ENCODE measurements at regions not wholly inside any gene's neighbourhood (a gene's known extent, or its start where the extent isn't known, plus 50 kb on each side); places are given as distances from the start of the nearest gene placed in this dataset.
"Not testable (repeated sequence)": the region's sequence is repeated elsewhere in the genome, so short reads cannot be mapped to it uniquely, and the experiment has no call there.

DNA sequence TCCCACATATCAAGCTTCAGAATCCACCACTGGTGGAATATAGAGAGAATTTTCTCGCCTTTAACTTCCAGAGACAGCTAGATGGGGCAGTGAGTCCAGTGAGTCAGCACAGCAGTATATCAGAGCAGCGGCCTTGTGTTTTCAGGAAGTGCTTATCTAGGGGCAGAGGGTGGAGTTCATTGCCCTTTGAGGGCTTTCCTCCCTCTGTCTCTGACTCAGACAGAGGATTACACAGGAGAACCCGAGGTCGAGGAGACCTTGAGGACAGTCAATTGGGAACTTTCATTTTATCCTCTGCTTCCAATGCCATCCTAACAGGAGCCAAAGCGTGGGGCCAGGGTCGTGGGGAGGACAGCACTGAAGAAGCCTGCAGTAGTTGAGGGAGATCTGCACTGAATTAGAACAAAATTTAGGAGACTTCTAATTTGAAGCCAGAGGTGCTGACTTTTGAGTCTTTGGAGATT lies 109.6 kb upstream of the UMPS start:
- H3K4me3 ChIP-seq (ENCODE audit: low read depth, low read length): no peak overlapping the region

DNA sequence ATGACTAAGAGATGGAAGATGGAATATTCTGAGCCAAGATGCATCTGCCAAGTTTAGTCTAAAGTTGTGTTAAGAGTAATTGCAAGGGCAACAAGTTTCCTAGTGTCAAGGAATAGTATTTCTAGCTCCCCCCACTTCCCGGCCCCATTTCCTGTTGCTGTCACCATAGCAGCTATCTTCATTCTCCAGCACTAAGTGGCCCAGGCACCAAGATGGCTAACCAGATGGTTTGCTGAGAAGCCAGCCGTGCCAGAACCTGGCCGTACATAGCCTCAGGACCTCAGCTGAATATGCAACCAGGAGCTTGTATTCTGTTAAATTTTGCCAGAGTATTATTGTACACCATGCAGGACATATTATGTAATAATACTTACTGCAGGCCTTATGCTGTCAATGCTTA lies 108.8 kb upstream of the UMPS start:
- H3K4me3 ChIP-seq (ENCODE audit: low read depth, low read length): no peak overlapping the region

DNA sequence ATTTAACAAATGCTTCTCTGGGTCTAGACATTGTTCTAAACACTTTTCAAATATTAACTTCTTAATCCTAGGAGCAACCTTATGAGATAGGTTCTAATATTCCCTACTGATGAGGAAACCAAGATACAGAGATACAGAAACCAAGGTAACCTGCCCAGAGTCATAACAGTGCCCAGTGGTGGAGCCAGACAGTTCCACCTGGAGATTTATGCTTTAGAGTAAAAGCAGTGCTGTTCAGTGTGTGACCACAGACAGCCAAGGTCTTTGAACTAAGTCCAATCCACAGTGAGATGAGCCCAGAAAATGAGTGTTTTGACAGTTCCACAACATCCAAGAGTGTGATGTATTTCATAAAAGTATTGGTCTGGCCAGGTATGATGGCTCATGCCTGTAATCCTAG lies 105.2 kb upstream of the UMPS start:
- no peak overlapping the region for H3K4me3 ChIP-seq (ENCODE audit: low read depth, low read length)

DNA sequence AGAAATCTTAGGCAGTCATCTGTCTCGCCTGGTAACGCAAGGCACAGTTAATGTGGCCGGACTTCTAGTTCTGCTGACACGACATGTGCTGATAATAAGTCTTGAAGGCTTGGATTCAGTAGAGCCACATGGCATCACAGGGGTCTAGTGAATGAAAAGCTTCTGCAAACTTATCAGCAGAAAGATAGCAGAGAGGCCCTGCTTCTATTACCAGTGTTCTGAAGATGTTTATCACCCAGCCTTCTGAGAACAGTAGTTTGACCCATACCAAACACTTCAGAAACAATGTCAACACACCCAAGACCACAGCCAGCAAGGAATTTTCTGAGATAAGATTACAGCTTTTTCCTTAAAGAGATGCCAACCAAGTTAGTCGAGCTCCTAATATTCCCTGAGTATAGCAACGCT lies 102.7 kb upstream of the UMPS start:
- no peak overlapping the region for H3K4me3 ChIP-seq (ENCODE audit: low read depth, low read length)

DNA sequence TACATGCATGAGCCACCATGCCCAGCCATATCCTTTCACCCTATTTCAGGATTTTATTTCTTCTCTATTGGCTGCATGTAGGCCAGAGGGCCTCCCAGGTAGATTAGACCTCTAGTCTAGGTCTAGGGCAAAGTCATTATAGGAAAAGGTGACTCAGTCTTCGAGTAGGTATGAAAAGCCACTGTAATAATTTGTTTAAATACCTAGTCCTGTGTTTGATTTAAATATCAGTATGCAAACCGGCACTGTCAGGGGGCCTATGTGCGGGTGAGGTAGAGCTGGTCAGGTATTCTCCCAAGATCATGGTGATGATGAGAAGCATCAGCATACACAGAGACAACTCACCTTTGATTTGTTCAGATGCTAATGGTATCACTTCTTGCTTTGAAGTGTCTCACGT lies 101.4 kb upstream of the UMPS start:
- H3K4me3 ChIP-seq (ENCODE audit: low read depth, low read length): no peak overlapping the region

DNA sequence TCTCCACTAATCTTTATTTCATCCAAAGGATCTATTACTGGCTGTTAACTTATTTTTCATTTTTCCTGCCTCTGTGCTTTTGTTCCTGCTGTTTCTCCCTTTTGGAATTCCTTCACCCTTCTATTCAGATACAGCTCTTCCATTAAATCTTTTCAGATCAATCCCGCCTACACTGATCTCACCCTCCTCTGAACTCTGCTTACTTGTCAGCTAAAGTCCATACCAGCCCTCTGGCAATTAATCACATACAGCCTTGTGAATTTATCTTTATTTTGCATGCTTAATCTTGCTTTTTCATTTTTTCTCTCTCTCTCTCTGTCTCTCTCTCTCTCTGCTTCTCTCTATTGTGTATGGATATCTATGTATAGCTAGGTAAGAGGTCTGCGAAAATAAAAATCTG lies 100.8 kb upstream of the UMPS start:
- no peak overlapping the region for H3K4me3 ChIP-seq (ENCODE audit: low read depth, low read length)

DNA sequence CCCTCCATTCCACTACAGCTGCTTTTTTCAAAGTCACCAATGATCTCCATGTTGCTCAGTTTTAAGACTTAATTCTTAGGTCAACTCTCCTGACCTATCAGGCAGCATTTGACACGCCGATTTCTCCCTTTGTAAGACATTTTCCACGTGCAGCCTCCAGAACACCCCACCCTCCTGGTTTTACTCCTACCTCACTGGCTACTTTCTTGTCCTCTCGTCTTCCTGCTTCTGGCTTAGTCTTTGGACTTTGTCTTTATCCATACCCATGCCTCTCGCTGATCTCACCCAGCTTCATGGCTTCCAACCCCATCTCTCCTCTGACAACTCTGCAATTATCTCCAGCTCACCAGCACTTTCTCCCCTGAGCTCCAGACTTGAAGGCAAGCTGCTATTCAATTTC lies 99.3 kb upstream of the UMPS start:
- H3K4me3 ChIP-seq (ENCODE audit: low read depth, low read length): no peak overlapping the region

DNA sequence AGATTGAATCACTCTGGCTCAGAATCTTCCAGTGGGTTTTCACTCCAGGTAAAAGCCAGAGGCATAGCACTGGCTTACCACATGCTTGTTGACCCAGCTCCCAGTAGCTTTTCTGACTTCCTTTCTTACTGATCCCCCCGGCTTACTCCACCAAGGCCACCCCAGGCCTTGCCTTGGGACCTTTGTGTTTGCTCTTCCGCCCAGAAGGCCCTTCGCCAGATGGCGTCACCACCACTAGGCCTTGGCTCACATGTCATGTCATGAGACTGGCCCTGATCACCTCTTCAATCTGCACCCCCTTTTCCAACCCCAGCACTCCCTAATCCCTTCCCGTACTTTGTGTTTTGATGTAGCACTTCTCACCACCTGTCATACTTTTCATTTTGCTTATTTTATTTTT lies 98.5 kb upstream of the UMPS start:
- H3K4me3 ChIP-seq (ENCODE audit: low read depth, low read length): no peak overlapping the region

DNA sequence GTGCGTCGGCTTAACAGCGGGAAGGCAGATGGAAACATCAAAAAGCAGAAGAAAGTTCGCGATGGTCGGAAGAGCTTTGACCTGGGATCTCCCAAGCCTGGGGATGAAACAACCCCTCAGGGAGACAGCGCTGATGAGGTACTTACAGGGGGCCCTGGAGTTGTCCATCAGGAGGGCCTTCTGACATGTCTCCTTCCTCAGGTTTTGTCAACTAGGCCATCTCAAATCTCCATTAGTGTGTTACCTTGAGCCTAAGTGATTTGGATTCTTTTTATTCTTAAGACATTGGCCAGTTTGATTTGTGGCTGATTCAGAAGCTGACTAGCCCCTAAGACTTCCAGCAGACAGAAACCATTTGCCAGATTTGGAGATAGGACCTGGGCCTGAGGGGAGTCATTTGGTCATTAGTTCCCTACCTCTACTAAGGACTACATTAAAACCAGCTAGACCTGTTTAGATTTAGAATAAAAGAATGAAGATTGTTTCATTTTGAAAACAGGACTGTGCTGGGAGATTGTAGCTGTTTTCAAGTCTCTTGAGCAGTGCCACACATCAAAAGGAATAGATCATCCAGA lies 97.6 kb upstream of the UMPS start:
- H3K4me3 ChIP-seq (ENCODE audit: low read depth, low read length): no peak overlapping the region

DNA sequence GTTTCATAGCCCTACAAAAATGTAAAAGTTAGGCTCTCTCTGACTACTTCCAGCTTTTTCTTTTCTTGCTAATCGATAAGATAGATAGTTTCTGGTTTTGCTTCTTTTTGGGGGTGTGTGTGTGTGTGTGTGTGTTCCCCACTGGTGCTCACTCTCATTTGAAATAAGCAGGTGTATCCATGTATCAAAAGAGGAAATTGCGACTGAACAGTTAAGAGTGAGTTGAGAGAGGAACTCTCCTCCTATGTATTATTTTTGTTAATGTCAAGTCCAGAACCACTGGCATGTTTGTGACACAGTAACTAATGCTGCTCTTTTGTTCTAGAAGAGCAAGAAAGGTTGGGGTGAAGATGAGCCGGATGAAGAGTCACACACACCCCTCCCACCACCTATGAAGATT lies 96.7 kb upstream of the UMPS start:
- no peak overlapping the region for H3K4me3 ChIP-seq (ENCODE audit: low read depth, low read length)

DNA sequence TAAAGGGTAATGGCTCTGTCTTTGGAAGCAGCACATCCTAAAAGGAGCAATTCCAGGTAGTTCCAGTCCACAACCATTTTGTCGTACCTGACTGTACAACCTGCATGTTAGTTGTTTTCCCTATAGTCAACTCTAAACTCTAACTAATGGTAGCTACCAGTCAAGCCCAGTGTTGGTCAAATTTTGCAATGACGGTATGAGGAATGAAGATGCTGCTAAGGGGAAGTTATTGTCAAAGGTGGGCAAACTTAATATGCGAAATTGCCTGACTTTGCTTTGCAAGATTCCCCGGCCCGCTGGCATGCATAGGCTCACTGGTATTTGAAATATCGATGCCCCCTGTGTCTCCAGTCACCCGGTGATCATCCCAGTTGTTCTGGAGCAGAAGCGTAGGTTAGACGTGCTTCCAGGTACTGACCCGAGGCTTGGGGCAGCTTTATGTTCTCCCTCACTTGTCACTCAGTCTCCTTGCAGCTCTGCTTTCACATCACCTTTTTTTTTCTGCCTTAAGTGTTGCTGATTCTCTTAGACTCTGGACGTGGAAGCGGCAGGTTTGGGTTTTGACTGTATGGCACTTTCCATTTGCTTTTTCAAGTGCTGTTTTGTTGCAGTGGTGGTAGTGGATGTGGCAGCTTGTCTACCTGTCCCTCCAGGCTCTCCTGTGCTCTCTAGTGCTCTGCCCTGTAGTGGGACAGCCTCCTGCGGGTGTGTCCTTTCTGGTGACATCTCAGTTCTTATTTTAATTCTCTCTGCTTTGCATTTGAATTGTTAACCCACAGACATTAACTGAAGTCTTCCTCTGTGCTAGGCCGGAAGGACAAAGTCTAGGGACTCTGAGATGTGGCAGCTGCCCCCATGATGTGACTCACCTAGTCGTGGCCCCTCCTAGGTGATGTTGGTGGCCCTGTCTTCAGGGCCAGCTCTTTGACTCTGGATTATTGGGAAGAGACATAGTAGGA lies 95.8 kb upstream of the UMPS start:
- no peak overlapping the region for H3K4me3 ChIP-seq (ENCODE audit: low read depth, low read length)

DNA sequence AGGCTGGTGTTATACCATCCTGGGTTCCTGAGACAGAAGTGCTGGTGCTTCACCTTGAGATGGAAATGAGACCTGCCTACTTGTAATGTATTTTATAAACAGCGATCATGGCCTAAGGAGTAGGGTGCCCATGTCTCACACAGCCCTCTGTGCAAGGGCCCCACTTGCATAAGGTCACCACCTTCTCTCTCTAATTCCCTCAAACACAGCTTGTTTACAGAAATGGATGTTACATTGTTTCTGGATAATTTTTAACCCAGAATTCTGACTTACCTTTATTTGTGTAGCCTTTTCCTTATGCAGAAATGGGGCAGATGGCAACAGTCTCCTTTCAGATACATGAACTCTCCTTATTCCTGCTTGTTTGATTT lies 95.1 kb upstream of the UMPS start:
- no peak overlapping the region for H3K4me3 ChIP-seq (ENCODE audit: low read depth, low read length)

DNA sequence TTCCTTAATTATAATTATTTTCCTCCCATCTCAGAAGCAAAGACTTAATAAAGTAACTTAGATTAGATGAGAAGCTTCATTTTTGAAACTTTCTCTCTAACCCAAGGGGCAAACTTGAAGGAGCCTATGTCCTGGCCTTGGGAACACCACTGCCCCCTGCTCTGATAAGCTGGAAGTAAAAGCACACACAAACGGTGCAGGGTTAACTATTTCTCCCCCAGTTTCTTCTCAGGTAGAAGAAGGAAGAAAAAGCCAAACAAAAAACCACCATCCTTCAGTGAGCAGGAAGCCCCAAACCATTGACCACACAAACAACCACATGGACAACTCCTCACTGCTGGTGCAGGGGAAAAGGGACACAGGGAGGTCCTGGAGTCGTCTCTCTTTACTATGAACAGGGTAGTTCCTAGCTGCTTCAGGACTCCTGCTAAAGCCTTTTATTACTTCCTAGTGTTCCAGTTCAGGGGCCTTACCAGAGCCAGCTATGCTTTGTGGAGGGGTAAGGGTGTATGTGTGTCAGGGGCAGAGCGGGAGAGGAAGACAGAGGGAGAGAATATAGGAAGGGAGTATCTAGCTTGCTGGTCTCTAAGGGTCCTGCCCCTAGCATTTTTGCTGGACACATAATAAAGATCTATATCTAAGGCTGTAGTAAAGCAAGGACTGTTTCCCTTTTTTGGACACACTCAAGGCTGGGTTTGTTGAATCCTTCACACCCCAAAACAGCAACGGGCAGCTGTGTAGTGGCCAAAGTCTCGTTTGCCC lies 94.0 kb upstream of the UMPS start:
- H3K4me3 ChIP-seq (ENCODE audit: low read depth, low read length): no peak overlapping the region

DNA sequence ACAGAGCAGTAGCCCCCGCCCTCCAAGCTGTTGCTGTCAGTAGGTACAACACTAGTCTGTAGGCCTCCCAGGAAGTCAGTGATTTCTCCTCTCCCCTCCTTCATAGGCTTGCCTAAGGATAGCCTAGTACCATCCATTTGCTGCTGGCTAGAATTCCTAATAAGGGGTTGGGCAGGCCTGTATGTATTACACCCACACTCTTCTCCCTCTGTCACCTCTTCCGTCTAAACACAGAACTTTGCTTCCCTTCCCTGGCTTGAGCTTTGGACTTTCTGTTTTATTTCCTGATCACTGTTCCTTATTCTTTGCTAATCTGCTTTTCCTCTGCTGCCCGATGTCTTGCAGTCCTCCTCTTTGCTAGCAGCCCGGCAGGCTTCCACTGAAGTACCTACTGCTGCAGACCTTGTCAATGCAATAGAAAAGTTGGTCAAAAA lies 93.4 kb upstream of the UMPS start:
- no peak overlapping the region for H3K4me3 ChIP-seq (ENCODE audit: low read depth, low read length)

DNA sequence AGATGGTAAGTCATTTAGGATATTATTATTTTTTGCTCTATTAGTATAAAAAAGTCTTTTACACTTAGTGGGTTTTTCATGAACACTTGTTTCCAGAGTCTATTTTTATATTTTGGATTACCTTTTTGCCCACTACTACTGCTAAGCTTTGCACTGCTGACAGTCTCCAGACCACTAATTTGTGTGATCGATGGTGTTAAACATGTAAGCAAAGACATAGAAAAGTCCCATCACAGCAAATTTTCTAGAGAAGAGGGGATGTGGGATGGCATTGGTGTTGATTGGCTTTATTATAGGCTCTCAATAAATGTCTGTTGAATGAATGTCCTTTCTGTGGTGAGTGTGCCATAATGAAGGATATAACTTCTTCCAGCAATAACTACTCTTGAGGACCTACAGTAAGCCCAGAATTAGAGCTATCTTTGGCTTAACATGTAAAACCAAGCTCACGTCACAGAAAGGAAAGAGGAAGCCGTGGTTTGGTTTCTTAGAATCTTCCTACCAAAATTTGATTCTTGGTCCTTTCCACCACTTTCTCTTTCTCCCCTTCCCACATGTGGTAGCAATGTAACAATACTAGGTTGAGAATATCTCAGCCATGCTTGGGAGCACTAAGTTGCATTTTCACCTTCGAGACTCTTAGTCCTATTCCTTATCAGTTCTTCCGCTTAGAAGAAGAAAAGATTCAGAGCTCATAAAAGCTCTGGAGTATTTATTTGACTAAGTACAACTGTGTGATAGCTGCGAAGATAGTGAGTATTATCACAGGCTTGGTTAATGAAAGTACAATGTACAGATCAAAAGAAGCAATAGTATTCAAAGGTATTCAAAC lies 90.6 kb upstream of the UMPS start:
- no peak overlapping the region for H3K4me3 ChIP-seq (ENCODE audit: low read depth, low read length)

DNA sequence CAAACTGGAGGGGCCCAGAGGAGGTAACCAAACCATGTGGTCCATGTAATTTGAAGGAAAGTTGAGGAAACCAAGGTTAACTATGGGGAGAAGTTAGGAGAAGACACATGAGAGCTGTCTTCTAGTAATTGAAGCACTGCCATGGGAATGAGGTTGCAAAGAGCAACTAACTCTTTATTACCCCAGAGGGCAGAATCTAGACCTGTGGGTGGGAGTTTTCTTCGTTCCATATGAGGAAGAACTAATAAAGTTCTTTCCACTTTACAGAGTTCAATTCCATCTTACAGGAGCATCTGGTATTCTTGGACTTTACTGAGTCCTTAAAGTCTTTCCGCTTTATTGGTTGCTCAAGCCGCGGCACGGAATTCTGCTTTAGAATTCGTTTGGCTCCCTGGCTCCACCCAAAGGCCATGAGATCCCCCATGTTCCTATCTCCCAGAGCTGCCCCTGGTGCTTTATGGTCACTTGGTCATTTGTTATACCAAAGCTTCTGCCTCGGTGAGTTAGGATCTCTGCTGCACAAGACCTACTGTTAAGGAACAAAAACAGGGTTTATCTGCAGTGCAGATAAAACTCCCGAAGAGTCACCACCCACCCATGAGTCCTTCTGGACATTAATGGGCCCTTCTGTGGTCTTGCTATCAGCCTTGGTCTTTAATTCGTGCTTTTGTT lies 89.5 kb upstream of the UMPS start:
- no peak overlapping the region for H3K4me3 ChIP-seq (ENCODE audit: low read depth, low read length)

DNA sequence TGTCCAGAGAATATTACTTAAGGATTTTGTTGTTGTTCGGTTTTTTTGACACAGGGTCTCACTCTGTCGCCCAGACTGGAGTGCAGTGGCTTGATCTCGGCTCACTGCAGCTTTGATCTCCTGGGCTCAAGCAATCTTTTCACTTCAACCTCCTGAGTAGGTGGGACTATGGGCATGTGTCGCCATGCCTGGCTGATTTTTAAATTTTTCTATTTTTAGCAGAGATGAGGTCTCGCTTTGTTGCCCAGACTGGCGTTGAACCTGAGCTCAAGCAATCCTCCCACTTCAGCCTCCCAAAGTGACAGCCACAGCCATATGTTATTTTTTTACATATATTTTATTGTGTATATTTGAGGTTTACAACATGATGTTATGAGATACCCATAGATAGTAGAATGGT lies 86.8 kb upstream of the UMPS start:
- H3K4me3 ChIP-seq (ENCODE audit: low read depth, low read length): no peak overlapping the region

DNA sequence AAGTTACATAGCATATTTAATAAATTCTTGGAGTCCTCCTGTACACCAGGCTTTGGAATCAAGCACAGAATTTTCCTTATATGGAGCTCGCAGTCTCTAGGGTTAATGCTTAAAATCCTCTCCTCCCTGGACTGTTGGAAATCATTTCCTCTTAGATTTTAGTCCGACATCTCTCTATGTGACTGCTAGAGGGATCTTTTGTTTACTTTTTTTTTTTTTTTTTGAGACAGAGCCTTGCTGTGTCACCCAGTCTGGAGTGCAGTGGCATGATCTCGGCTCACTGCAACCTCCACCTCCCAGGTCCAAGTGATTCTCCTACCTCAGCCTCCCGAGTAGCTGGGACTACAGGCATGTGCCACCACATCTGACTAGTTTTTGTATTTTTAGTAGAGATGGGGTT lies 84.1 kb upstream of the UMPS start:
- not testable (repeated sequence) for H3K4me3 ChIP-seq (ENCODE audit: low read depth, low read length)

DNA sequence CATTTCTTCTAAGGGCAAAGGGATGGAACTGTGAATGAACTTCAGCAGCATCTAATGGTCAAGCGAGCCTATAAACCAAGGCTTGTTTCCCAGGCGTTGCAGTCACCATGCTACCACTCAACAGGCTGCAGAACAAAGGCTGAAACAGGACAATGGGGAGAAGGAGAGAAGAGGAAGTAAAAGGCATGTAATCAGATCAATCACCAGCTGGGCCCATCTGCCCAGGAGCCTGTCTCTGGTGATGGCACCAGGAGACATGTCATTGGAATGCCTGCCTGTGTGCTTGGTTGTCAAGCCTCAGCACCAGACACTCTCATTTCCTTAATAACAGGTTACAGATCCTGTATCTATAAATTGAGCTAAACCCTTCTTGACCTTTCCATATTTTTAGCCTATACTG lies 81.7 kb upstream of the UMPS start:
- H3K4me3 ChIP-seq (ENCODE audit: low read depth, low read length): no peak overlapping the region

DNA sequence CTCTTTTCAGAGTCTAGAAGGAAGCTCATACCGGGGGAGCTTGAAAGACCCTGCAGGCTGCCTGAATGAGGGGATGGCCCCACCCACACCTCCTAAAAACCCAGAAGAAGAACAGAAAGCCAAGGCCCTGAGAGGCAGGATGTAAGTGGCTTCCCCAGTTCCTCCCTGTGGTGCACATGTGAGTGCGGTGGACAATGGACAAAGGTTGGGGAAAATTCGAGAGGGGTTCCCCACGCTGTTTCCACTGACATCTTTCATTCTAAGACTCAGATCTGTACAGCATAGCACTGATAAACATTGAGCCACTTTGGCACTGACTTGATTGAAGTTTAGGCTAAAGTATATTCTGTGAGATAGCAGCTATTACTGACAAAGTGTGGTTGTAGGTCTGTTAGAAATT lies 79.5 kb upstream of the UMPS start:
- H3K4me3 ChIP-seq (ENCODE audit: low read depth, low read length): no peak overlapping the region

Data from iPS-11a (cell line).